HG03457 (cell line): ENCODE measurements at regions not wholly inside any gene's neighbourhood (a gene's known extent, or its start where the extent isn't known, plus 50 kb on each side); places are given as distances from the start of the nearest gene placed in this dataset.

ENCODE experiments used
- ATAC-seq: cut with Tn5 transposase; IDR thresholded peaks from one replicate; pipeline ENCODE4 v1.9.1; 2021; ENCODE audit warnings: moderate number of reproducible peaks; ENCODE audit not compliant: unreplicated experiment

DNA sequence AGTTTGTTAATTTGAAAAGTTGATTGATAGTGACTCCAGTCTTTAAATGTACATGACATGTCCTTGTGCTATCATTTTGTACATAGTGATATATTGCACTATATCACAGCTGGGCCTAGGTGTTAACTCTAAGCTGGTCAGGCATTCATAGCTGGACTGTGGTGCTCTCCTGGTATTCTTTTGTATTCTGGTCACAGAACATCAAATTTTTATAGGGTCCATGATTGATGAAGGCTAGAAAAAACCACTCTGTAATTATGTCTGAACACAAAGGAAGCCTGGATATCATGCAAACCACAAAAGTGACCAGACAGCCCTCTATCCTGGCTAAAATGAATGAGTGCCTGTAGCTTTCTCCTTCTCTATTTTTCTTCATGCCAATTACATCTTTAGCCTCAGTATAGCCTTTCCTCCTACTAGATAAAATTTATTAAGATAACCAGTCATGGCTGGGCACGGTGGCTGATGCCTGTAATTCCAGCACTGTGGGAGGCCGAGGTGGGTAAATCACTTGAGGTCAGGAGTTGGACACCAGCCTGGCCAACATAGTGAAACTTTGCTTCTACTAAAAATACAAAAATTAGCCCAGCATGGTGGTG is 134.9 kb upstream of the B3GALT2 start:
- no peak for ATAC-seq

DNA sequence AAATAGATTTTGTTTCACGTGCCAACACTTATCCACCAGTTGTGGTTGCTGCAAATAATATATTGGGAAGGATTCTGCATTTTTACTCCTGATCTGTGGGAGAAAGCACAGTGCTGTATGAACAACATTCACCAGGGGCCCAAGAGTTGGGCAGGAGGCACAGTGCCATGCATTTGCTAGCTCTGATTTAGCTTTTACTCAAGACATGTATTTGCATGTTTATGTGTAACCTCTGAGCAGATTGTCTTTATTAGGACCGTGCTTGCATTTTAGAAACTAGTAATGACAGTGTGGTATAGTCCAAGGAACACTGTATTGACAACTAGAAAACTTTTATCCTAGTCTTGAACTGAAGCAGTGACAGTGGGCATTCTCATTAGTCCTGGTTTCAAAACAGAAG is 133.9 kb upstream of the B3GALT2 start:
- no peak for ATAC-seq

DNA sequence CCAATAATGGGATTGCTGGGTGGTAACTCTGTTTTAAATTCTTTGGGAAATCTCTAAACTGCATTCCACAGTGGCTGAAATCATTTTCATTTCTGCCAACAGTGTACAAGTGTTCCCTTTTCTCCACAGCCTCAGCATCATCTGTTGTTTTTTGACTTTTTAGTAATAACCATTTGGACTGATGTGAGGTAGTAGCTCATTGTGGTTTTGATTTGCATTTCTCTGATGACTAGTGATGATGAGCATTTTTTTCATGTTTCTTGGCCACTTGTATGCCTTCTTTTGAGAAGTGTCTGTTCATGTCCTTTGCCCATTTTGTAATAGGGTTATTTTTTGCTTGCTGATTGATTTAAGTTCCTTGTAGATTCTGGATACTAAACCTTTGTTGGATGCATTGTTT is 131.9 kb upstream of the B3GALT2 start:
- no peak for ATAC-seq

DNA sequence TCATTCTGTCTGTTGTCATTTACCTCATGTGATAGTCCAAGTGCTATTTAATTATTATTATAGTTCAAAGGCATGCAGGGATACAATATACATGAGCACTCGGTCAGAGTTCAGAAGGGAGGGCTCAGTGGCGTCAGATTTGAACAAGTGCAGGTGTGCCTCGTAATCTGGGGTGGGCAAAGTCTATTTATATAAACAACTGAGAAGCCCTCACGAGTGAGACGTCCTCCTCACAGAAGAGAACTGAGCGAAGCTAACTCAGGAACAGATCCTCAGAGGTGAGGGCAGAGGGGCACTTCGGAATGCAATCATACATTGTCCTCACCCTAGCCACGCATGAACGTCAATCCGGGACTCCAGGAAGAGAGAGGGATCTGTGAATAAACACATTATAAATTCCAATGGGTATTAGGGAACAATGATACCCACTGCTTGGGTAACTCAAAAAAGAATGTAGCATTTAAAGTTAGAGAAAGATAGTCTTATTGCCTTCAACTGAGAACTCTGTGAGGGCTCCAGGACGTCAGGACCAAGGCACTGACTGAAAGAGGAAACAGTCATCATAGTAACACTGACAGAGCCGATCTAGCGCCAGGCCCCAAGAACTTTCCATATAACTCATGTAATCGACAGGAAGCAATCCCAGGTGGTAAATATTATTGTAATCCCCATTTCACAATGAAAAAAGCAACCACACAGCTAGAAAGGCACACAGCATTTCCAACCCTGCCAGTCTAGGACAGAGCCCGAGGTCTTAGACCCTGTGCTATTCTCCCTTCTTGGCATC is 127.1 kb upstream of the B3GALT2 start:
- ATAC-seq = no peak

DNA sequence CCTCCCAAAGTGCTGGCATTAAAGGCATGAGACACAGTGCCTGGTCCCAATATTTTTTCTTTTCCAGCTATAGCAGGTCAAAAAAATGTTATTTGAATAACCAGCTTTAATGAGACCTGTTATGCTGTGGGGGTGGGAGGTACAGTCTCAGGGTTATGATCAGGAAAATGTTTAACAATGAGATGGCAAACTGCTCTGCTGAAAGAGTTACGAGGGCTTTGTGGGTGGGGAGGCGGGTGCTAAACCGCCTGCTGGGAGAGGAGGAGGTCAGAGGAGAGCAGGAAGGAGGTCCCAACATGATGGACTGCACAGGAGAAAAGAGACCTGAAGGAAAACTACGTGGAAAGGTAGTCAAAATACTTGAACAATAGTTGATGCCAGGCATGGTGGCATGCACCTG is 126.0 kb upstream of the B3GALT2 start:
- no peak for ATAC-seq

DNA sequence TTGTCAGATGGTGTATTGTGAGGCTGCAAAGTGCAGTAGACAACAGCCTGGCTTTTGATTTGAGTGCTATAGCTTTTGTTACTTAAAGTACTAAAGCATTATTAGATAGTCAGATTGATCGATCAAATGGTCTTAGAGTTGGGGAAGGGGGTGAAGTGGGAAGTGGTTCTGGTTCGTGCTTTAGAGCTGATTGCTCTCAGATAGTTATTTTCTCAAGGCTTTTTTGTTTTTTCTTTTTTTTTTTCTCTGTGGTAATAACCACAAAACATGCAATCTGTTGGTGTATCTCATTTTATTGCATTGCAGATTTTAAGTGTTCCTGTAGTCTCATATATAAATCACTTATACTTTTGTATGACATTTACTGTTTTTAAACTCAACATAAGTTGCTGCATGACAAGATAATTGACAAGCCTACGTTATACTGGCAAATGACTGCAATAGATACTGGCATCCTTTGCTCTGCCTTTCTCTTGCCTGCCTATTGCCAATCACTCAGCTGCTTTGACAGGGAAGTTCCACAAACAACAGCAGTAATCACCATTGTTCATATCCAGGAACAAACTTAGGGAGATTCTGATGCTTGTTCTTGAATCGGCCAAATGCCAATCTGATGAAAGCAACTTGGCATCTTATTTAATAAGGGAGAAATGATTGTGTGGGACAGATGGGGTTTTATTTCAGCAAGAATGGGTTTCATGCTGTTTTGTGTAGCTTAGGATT is 125.0 kb upstream of the B3GALT2 start:
- ATAC-seq = no peak

DNA sequence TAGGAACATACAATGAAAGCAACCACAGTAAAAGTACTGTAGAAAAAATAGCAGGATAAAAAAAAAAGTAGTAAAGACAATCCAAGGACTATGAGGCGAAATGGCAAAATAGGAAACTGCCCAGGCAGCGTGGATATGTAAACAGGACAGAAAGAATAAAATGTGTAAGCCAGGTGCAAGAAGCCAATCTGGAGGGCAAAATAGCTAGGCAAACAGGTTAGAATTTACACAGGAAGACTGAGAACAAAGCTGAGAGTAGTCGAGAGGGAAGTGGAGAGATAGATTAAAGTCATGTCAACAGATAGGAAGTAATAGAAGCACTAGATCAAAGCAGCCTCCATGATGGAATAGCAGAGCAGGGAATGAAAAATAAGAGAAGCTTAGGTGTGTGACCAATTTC is 124.2 kb upstream of the B3GALT2 start:
- ATAC-seq = no peak

DNA sequence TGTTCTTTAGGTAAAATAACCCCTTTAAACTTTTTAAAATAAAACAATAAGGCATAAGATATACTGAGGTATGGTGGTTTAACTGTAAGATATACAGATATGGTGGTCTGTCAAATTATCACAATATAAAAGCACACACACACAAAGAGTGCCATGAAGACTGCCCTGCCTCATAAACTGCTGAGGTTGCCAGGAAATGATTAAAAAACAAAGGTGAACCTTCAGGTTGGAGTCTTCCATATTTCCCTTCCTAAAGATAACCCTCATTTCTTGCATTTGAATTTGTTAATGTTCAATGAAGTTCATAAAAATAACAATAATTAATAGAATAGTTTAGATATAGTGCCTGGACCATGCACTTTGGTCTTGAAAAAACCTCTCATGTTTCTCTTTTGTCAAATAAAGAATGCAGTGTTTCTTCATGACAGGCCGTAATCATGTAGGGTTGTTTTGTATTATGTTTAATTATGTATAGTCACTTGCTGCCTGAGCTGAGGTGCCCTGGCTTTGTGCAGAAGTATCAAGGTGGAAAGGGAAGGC is 123.6 kb upstream of the B3GALT2 start:
- no peak for ATAC-seq

DNA sequence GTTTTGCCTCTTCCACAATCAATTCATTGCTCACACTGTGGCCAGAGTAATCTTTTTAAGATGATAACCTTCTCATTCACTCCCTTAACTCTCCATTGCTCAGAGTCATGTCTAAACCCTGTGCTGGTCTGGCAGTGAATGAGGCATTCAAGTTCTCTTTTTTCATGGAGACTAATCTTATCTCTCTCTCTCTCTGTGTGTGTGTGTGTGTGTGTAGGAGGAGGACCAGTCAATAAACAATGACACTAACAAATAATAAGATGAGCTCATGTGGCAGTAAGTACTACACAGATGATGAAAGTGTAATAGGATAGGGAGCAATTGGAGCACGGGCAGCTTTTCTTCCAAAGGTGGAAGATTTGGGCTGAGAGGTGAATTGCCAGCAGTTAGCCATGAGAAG is 122.0 kb upstream of the B3GALT2 start:
- ATAC-seq = no peak

DNA sequence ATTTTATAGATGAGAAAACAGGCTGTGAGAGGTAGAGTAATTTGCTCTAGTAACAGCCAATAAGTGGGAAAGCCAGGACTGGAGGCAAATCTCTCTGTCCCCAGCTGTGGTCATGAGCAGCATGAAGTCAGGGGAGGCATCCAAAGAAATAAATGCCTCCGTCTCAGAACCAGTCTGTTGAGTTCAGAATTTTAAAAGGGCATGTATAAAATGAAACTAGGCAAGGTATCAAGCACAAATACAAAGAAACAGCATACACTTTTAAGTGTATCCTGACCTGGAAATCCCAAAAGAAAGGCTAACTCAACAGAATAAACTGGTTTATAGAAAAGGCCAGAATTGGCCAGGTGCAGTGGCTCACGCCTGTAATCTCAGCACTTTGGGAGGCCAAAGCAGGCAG is 120.0 kb upstream of the B3GALT2 start:
- no peak for ATAC-seq
